HL-60/S4 treated with retinoic acid at 250 ng/mL for 4 days and 3 days (cell line): ENCODE measurements at regions not wholly inside any gene's neighbourhood (a gene's known extent, or its start where the extent isn't known, plus 50 kb on each side); places are given as distances from the start of the nearest gene placed in this dataset.
"Not testable (repeated sequence)": the region's sequence is repeated elsewhere in the genome, so short reads cannot be mapped to it uniquely, and the experiment has no call there.

Experiments used
- in situ Hi-C: fragments of 300-500 bp; cut with MboI; formaldehyde crosslinking; loops from 2 replicates; pipeline ENCODE4 v1.7.0; 2022; ENCODE audit warnings: low sequenced_read_pairs

DNA sequence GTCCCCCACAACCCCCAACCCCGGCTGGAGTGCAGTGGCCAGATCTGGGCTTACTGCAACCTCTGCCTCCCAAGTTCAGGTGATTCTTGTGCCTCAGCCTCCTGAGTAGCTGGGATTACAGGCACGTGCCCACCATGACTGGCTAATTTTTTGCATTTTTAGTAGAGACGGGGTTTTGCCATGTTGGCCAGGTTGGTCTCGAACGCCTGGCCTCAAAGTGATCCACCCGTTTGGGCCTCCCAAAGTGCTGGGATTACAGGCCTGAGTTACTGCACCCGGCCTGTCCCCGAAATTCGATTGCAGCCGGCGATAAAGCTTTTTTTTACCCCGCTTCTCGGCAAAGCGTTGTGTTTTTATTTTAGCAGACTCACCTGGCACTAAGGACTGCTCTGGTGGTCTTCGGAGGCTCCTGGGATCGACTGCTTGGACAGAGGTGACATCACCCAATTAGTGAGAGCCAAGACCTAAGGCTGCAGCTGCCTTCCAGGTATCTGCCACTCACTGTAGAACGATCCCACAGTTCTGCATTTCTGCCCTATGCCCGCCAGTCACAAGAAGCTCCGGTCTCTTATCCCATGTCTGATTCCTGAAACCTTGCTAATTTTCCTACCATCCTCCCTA, 82.2 kb upstream of the ARL4D start:
- in situ Hi-C loops = loop anchor here (25.0 kb wide), 2 partner anchors 104 to 304 kb away; partner anchors contain the start of genes IFI35, TMEM106A and VAT1

DNA sequence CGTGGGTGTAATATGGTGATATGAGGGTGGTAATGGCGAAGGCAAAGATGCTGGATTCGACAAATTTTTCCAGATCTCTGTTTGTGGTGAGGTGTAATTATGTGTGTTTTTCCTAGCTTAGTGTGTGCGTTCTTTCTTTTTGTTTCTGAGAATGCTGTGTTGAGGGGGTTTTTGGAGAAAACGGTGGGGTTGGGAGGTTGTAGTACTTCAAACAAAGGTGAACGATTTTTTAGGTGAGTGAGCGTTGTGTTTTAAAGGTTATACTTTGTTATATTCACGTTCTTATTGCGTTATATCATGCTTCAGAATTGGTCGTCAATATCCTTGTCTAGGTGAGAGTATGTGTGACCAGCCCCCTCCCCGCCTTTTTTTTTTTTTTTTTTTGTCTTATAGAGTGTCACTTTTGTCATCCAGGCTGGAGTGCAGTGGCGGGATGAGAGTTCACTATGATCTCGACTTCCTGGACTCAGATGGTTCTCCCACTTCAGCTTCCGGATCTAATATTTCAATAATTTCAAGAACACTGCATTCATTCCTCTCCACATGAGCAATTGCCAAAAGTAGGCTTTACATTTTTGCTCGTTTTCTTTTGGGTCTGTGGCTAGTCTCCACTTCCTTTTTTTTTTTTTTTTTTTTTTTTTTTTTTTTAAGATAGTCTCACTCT, 82.2 kb upstream of the RNU2-1 start:
- in situ Hi-C loops = loop anchor here (25.0 kb wide), 2 partner anchors 104 to 304 kb away; partner anchors contain the start of genes IFI35, TMEM106A and VAT1

DNA sequence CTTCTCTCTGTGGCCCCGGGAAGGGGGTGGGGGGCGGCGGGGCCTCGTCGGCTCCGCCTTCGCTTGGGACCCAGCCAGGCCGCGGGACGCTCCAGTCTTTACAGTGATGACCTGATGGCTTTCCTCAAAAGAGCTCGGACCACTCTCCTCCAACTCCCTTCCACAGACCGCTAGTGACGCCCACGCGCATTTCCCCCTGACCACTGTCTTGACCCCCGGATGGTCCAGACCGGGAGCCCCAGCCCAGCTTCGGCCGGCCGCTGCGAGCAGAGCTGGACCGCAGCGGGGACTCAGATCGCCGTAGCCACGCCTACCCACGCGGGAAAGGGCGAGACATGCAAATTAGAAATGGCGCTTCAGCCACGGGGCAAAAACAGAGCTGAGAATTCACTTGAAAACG, 81.6 kb upstream of the RNU2-1 start:
- in situ Hi-C loops = loop anchor here (25.0 kb wide), 2 partner anchors 103 to 303 kb away; partner anchors contain the start of genes IFI35, TMEM106A and VAT1

DNA sequence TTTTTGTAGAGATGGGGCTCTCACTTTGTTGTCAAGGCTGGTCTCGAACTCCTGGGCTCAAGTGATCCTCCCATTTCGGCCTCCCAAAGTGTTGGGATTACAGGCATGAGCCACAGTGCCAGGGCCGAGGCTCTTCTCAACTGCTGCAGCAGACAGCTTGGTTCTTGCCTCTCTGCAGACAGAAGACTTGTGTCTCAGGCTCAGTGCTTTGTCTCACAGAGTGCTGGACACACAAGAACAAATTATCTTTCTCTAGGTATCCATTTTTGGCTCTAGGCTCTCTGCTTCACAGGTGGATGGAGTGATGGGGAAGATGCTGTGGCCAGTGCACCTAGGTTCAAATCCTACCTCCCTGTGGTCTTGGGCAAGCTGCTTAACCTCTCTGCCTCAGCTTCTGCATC, 80.8 kb upstream of the RNU2-1 start:
- in situ Hi-C loops = loop anchor here (25.0 kb wide), 2 partner anchors 102 to 302 kb away; partner anchors contain the start of genes IFI35, TMEM106A and VAT1

DNA sequence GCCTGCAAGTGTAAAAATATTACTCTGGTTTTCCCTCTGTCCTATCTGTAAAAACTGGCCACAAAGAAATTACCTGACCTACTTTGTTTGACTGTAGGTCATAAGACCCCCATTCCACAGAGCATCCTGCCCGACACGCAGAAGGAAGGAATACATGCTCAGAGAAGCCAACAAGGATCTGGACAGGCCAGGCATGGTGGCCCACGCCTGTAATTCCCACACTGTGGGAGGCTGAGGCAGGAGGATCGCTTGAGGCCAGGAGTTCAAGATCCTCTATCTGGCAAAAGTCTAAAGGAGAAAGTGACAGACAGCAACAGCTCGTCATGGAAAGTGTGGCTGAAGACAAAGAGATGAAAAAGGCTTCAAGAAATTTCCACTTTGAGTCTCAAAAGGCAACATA, 78.2 kb upstream of the RNU2-1 start:
- in situ Hi-C loops = loop anchor here (25.0 kb wide), 2 partner anchors 100 to 300 kb away; partner anchors contain the start of genes IFI35, TMEM106A and VAT1

DNA sequence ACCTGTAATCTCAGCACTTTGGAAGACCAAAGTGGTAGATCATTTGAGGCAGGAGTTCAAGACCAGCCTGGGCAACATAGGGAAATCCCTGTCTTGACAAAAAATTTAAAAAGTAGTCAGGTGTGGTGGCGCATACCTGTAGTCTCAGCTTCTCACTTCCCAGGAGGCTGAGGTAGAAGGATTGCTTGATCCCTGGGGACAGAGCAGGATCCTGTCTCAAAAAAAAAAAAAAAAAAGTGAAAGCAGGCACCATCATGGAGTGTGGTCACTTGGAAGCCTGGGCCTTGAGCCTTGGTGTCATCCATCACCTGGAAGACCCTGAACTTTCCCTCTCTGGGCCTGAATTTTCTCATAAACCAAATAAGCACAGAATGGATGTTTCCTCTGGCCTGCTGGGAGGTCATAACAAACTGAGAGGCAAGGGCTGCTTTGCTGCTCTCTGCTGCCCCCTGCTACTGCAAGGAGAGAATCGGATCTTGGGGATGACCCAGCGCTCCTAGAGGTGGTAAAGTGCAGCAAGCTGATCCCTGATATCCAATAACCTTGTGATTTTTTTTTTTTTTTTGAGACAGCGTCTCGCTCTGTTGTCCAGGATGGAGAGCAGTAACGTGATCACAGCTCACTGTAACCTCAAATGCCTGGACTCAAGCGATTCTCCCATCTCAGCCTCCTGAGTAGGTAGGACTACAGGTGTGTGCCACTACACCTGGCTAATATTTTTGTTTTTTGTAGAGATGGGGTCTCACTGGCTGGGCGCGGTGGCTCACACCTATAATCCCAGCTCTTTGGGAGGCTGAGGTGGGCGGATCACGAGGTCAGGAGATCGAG, 75.9 kb upstream of the RNU2-1 start:
- in situ Hi-C loops = loop anchor here (25.0 kb wide), 2 partner anchors 97 to 297 kb away; partner anchors contain the start of genes IFI35, TMEM106A and VAT1

DNA sequence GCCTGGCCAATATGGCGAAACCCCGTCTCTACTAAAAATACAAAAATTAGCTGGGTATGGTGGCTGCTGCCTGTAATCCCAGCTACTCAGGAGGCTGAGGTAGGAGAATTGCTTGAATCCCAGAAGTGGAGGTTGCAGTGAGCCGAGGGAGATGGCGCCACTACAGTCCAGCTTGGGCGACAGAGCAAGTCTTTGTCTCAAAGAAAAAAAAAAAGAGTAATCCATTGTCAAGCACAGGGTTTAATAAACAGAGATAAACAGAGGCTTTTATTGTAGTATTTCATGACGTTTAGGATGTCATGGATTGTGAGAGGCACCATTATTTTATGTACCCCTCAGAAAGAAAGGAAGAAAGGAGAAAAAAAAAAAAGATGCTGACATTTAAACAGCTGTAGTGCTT, 75.2 kb upstream of the RNU2-1 start:
- in situ Hi-C loops = loop anchor here (25.0 kb wide), 2 partner anchors 97 to 297 kb away; partner anchors contain the start of genes IFI35, TMEM106A and VAT1

DNA sequence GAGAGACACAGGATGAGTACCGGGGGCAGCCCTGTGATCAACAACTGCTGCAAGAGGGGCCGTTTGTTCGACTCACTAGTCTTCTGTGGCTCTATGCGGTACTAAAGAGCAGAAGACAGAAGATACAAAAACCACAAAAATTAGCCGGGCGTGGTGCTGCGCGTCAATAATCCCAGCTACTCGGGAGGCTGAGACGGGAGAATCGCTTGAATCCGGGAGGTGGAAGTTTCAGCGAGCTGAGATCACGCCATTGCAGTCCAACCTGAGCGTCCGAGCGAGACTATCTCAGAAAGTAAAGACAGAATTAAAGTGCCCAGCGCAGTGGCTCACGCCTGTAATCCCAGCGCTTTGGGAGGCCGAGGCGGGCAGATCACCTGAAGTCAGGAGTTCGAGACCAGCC, 71.0 kb upstream of the RNU2-1 start:
- in situ Hi-C loops = loop anchor here (25.0 kb wide), 2 partner anchors 92 to 292 kb away; partner anchors contain the start of genes IFI35, TMEM106A and VAT1

DNA sequence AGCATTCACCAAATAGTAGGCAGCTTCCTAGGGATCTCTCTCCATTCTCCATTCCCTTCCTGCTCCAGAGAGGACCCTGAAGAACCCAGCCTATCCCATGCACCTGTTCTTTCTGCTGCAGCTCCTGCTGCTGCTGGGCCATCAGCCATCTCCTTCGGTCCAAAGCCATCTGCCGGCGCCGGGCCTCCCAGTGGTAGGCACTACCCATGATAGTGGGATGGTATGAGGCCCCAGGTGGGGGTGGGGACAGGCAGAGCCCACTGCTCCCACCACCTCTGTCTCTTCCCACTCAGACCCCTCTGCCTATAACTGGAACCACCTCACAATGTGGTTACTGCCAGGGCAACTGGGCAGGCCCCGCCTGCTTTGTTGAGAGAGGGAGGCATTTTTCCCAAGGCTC, 69.3 kb upstream of the RNU2-1 start:
- in situ Hi-C loops = loop anchor here (25.0 kb wide), 2 partner anchors 91 to 291 kb away; partner anchors contain the start of genes IFI35, TMEM106A and VAT1

DNA sequence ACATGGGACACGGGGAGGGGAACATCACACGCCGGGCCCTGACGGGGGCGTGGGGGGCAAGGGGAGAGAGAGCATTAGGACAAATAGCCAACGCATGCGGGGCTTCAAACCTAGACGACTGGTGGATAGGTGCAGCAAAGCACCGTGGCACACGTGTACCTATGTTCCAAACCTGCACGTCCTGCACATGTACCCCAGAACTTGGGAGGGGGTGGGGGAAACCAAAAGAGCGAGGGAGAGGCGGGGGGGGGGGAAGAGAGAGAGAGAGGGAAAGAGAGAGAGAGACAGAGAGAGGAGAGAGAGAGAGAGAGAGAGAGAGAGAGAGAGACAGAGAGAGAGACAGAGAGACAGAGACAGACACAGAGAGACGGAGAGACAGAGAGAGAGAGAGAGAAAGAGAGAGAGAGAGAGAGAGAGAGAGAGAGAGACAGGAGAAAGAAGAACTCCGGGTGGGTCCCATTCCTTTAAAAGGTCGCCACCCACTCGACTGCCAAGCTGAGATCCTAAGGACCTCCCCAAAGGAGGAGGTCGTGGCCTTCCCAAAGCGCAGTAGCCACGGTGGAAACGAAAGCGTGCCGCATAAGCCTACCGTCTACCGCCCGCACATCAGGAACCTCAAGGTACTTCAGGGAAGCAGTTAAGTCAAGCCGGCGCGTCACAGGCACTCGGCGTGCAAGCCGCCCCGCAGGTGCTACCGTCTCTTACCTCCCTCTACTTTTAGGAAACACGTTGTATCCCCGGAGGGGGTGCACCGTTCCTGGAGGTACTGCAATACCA, 65.7 kb upstream of the RNU2-1 start:
- in situ Hi-C loops = loop anchor here (25.0 kb wide), 2 partner anchors 87 to 287 kb away; partner anchors contain the start of genes IFI35, TMEM106A and VAT1

DNA sequence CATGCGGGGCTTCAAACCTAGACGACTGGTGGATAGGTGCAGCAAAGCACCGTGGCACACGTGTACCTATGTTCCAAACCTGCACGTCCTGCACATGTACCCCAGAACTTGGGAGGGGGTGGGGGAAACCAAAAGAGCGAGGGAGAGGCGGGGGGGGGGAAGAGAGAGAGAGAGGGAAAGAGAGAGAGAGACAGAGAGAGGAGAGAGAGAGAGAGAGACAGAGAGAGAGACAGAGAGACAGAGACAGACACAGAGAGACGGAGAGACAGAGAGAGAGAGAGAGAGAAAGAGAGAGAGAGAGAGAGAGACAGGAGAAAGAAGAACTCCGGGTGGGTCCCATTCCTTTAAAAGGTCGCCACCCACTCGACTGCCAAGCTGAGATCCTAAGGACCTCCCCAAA, 55.9 kb upstream of the RNU2-1 start:
- in situ Hi-C loops = not testable (repeated sequence)

DNA sequence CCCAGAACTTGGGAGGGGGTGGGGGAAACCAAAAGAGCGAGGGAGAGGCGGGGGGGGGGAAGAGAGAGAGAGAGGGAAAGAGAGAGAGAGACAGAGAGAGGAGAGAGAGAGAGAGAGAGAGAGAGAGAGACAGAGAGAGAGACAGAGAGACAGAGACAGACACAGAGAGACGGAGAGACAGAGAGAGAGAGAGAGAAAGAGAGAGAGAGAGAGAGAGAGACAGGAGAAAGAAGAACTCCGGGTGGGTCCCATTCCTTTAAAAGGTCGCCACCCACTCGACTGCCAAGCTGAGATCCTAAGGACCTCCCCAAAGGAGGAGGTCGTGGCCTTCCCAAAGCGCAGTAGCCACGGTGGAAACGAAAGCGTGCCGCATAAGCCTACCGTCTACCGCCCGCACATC, 49.8 kb upstream of the RNU2-1 start:
- in situ Hi-C loops = not testable (repeated sequence)
